ENCODE measurements at regions not wholly inside any gene's neighbourhood (a gene's known extent, or its start where the extent isn't known, plus 50 kb on each side); places are given as distances from the start of the nearest gene placed in this dataset.
"Not testable (repeated sequence)": the region's sequence is repeated elsewhere in the genome, so short reads cannot be mapped to it uniquely, and the experiment has no call there.

GRCh38 chr10:84634636-84635035, 306.2 kb downstream of the CCSER2 start:
- DNase-seq, result no peak

DNA sequence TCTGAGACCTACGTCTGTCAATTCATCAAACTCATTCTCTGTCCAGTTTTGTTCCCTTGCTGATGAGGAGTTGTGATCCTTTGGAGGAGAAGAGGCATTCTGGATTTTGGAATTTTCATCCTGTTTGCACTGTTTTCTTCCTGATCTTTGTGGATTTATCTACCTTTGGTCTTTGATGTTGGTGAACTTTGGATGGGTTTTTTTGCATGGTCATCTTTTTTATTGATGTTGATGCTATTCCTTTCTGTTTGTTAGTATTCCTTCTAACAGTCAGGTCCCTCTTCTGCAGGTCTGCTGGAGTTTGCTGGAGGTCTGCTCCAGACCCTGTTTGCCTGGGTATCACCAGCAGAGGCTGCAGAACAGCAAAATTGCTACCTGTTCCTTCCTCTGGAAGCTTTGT, 322.2 kb downstream of the CCSER2 start:
- DNase-seq, result not testable (repeated sequence)

- DNase-seq, result no peak
These were observed 326.3 kb downstream of the CCSER2 start for GRCh38 chr10:84654671-84655070.

DNA sequence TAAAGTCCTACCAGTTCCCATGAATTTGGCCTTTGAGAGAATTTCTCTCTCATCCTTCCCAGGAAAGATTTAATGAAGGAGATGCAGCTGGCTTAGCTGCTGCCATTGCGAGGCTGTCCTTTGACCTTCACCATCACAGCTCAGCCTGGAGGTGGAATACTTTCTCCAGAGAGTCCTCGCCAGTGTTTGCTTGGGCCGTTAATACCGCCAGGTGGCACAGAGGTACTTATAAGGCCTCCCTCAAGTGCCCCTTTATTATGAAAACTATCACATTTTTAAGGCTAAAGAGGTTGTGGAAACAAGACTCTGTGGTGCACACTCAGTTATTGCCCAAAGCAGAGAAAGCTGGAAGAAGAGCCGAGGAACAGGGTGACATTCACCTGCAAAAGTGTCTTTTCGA, 330.6 kb downstream of the CCSER2 start:
- no peak for DNase-seq

- no peak for DNase-seq
These were observed 331.4 kb downstream of the CCSER2 start for GRCh38 chr10:84659497-84660439.

DNA sequence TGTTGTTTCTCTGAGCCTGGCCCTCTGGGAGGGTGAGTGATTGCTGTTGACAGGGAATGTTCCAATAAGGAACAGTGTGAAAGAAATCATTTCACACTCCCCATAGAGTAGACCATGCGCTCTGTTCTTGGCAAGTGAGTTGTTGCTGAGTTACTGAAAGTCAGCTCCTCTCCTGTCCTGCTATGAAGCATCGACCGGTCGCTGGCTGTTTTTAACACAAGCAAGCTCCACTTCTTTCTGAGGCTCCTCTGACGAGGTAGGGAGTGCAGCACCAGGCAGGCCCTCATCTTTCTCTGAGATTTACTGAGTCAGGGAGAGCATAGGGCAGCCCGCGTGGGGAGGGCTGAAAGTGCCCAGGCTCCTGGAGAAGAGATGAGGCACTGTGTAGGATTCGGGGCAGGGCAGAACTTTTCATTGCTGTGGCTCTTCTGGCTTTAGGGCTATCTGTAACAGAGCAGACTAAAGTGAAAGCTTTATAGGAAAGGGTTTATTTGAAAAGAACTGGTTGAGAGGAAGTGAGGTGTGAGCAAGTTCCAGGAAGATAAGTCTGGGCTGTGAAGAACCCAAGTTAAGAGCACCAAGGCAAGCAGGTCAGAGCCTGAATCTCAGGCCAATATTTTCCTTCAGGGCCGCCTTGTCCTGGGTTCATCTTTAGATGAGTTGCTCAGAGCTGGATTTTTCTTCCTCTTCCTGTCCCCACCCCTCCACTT, 332.2 kb downstream of the CCSER2 start:
- no peak for DNase-seq

DNA sequence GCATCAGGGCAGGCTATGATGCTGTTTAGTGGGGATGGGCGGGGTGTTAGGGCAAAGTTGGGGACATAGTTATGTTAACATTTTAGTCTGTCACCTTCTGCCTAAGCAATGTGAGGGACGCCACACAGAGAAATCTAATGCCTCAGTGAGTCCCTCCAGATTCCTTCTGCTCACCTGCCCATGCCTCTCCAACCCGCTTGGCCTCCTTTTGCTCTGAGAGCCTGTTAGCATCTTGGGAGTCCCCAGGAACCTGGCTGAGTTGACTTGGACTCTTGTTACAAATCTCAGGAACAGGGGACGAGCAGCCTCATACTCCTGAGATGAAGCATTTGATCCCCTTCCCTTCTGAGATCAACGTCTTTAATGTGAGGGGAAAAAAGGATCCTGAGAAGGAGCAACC, 336.8 kb downstream of the CCSER2 start:
- DNase-seq, result no peak

DNA sequence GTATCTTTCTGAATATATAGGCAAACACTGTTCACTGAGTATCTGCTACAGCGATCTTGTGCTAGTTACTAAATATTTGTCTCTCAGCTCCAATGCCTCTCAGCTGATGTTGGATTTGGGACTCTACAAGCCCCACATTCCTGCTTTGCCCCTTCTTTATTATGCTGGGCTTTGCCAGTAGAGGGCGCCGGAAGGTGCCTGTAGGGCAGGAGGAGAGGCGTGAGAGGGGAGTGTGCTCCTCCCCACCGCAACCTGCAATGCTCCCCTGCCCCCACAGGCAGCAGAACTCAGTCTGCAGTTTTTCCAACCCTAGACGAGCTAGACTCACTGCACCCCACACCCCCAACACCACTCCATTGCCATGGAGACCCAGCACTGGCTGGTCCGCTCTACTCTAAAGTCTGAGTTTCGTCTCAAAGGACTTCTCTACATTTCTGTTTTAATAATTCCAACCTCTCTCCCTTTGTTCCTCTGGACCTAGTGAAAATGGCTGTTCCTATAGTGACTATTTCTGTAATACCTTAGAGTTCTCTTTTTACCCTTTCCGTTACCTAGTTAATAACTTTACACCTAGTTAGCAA, 337.6 kb downstream of the CCSER2 start:
- no peak for DNase-seq

GRCh38 chr10:84668186-84668763, 339.9 kb downstream of the CCSER2 start:
- DNase-seq, result no peak

- DNase-seq, result no peak
These were observed 346.7 kb downstream of the CCSER2 start for GRCh38 chr10:84675060-84675459.

GRCh38 chr10:84676536-84676935, 348.1 kb downstream of the CCSER2 start:
- DNase-seq, result no peak

DNA sequence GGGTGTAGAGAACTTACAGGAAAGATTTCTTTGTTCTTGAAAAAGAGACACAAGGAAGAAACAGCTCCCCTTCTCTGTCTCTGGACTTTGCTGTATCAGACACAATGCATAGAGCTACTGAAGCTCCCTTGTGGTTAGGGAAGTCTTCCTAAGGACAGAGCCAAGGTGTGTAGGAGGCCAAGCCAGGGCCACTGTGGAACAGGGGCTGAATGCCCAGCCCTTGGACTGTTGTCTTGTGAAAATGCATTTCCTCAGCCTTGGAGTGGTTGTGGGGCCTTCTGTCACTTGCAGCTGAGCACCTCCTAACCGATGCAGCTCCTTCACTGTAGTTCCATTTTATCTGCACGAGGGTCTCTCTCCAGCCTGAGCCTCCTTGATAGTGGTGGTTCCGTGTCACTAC, 353.4 kb downstream of the CCSER2 start:
- DNase-seq, result no peak

DNA sequence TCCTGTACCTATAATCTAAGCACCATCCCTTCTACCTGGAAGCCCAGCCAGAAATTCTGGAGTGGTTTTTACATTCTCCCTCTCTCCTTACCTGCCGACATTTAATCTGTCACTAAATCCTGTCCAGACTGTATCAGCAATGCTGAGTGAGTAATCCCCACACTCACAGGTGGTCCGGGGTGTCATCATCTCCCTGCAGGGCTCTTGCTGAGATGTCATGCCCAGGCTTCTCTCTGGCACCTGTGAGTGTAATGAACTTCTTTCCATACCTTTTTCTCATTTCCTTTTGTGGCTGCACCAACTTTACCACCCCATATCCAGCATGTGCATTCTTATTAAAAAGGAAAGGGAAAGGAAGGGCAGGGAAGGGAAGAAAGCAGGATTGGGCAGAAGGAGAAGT, 355.2 kb downstream of the CCSER2 start:
- no peak for DNase-seq

DNA sequence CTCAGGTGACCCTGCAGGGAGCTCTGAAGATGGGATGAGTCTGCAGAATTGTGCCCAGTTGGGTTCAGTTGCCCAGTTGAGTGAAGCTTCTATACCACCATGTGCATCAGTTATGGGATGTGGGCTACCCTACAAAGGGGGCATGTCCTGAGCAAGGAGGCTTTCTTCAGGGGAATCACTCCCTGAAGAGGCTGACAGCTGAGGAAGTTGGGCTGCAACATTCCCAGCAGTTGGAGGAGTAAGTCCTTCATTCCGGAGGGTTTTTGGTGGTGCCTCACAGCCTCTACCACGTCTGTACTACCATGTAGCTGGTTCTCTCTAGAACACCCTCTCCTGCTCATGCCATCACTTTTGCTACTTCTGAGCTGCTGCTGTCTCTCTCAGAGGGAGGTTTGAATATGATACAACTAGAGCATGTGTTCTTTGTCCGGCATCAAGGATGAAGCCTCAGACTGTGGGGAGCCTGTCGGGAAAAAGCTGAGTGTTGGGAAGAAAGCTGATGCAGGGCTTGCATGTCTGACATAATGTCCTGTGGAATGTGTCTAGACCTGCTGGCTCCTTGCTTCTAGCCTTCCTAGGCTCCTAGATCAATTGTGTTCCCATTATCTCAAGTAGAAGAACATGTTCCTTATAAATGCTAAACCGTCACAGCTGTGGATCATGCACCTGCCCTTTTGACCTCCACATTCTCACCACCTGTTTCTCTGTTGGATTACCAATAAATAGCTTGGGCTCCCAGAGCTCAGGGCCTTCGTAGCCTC, 355.8 kb downstream of the CCSER2 start:
- no peak for DNase-seq

GRCh38 chr10:84685047-84685660, 356.8 kb downstream of the CCSER2 start:
- no peak for DNase-seq

DNA sequence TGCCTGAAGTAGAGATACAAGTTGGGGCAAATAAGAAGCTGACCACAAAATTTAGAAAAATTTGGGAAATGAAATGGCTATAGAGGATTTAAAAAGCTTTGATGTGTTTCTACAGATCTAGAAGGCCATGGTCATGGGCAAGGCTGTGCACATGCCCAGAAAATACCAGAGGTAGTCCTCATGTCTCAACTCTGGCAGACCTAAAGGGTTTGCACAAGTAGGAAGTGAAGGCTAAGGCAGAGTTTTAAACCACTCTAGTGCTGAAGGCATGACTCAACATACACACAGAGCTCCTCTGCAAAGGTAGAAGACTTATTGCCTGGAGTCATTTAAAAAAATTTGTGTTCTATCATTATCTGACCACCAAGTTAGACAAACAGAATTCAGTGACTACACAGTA, 364.6 kb downstream of the CCSER2 start:
- no peak for DNase-seq

GRCh38 chr10:84695902-84696301, 367.5 kb downstream of the CCSER2 start:
- no peak for DNase-seq

- DNase-seq, result no peak
These were observed 368.2 kb downstream of the CCSER2 start for GRCh38 chr10:84696610-84697009.

DNA sequence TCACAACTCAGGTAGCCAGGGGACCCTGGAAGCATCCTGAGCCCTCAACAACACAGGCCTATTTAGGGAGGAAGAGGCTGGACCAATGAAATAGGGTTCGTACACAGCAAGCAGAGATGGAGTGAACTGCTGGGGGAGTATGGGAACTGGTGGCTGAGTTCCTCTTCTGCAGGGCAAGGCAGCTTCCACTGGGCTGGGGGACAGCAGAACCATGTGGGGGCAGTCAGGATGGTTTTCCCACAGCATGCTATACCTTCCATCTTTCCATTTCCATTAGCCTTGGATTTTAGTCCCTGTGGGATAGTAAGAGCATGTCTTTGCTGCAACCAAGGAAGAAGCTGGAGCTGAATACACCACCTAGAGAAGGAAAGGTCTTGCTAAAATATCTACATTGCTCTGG, 370.6 kb downstream of the CCSER2 start:
- DNase-seq, result no peak

DNA sequence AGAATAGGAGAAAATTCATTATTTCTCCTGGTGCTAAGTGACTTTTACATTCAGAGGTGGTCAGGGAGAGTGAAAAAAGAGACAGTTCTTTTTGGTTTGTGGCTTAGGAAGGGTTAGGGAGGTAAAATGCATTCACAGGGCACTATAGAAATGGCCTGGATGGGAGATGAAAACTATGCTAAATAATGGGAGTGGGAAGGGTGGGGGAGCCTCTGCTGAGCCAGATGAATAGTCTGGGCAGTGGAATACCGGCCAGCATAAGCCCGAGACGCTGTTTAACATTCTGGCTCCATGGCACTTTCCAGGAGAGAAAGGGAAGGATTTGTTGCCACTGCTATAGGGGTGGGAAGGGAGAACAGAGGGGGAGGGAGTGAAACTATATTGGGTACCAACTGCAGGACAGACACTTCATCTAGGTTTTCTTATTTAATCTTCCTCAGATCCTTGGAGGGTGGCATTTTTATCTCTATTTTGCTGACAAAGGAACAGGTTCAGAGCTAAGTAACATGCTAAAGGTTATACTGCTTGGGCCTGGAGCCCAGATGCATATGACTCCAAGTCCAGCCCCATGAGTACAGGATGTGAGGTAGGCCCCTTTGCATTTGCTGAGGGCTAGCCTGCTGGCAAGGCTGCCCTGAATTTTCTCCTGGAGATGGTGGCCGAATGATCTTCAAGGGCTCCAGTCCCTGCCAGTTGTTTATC, 372.4 kb downstream of the CCSER2 start:
- DNase-seq, result no peak

DNA sequence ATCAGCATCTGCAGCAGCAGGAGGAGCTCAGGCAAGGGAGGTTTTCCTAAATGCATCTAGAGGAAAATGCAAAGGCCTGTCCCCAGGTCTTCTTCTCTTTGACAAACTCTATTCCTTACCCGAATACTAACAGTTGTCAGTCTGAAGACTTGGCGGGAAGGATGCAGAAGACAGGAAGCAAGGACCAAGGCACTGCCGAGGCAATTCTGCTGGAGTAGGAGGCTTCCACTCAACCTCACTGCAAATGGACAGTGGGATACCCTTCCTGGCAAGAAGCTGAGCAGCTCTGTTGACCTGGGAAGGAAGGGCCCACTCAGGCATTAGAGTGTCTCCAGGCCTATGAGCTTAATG, 373.0 kb downstream of the CCSER2 start:
- DNase-seq, result no peak
